ENCODE measurements at regions not wholly inside any gene's neighbourhood (a gene's known extent, or its start where the extent isn't known, plus 50 kb on each side); places are given as distances from the start of the nearest gene placed in this dataset.

GRCh38 chr11:107217444-107217843 lies 199.2 kb upstream of the GUCY1A2 start:
- TF ChIP-seq, protein P1, sequence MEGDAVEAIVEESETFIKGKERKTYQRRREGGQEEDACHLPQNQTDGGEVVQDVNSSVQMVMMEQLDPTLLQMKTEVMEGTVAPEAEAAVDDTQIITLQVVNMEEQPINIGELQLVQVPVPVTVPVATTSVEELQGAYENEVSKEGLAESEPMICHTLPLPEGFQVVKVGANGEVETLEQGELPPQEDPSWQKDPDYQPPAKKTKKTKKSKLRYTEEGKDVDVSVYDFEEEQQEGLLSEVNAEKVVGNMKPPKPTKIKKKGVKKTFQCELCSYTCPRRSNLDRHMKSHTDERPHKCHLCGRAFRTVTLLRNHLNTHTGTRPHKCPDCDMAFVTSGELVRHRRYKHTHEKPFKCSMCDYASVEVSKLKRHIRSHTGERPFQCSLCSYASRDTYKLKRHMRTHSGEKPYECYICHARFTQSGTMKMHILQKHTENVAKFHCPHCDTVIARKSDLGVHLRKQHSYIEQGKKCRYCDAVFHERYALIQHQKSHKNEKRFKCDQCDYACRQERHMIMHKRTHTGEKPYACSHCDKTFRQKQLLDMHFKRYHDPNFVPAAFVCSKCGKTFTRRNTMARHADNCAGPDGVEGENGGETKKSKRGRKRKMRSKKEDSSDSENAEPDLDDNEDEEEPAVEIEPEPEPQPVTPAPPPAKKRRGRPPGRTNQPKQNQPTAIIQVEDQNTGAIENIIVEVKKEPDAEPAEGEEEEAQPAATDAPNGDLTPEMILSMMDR (IDR thresholded peaks at IDR 0.05; ENCODE audit: low read depth, low read length): no peak
- H3K27me3 ChIP-seq: no peaks in the 10 kb centered on the region
- no peaks in the 10 kb centered on the region for H3K4me1 ChIP-seq
- no peaks in the 10 kb centered on the region for H3K36me3 ChIP-seq
- H3K4me3 ChIP-seq (ENCODE audit: low read depth, low read length): no peak overlapping the region
- no peaks in the 10 kb centered on the region for H3K9me3 ChIP-seq
- DNase-seq: no peak

- Histone ChIP-seq H3K36me3 (no peaks in the 10 kb centered on the region), H3K4me3 (ENCODE audit: low read depth, low read length) (no peak overlapping the region), H3K27me3 (no peaks in the 10 kb centered on the region), H3K9me3 (no peaks in the 10 kb centered on the region), H3K4me1 (no peaks in the 10 kb centered on the region)
- TF ChIP-seq, protein P1 (IDR thresholded peaks at IDR 0.05; ENCODE audit: low read depth, low read length): no peak
- no peak for DNase-seq
These were observed 196.7 kb upstream of the GUCY1A2 start for GRCh38 chr11:107215010-107215409.

DNA sequence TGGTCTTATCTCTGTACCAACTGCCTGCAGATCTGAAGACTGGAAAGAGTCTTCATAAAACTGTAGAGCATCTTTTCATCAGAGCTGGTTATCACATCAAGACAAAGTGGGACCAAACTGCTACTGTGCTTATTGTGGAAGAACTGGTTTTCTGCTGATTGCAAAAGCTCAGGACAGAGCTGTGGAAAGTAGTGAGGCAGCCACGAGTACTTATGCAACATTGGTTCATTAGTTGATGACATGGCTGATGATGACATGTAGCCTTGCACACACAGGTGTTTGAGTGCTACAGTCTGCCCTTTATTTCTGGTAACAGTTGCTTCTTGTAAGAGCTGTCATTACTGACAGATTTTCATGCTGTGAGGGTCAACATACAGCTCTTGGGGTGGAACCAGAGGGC lies 185.4 kb upstream of the GUCY1A2 start:
- DNase-seq: no peak
- H3K27me3 ChIP-seq: no peaks in the 10 kb centered on the region
- no peaks in the 10 kb centered on the region for H3K4me1 ChIP-seq
- TF ChIP-seq, protein P1 (IDR thresholded peaks at IDR 0.05; ENCODE audit: low read depth, low read length): no peak
- no peak overlapping the region for H3K4me3 ChIP-seq (ENCODE audit: low read depth, low read length)
- no peaks in the 10 kb centered on the region for H3K9me3 ChIP-seq
- no peaks in the 10 kb centered on the region for H3K36me3 ChIP-seq

DNA sequence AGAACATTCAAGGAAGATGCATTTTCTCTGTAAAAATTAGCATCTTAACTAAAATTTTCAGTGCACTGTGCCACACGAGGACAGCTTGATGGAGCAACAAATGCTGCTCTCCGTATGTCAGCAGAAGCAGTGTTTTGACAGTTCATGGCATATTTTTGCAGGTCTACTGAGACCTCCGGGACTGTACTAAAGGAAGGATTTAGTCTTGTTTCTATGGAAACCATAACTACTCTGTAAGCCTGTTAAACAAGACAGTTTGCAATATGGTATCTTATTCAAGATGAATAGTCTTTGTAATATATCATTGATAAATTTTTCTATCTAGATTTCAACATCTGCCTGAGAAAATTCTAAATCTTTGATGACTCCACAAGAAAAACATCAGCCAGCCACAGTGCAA lies 184.0 kb upstream of the GUCY1A2 start:
- Histone ChIP-seq H3K9me3 (no peaks in the 10 kb centered on the region), H3K4me3 (ENCODE audit: low read depth, low read length) (no peak overlapping the region), H3K27me3 (no peaks in the 10 kb centered on the region), H3K36me3 (no peaks in the 10 kb centered on the region), H3K4me1 (no peaks in the 10 kb centered on the region)
- TF ChIP-seq, protein P1 (IDR thresholded peaks at IDR 0.05; ENCODE audit: low read depth, low read length): no peak
- no peak for DNase-seq

GRCh38 chr11:107198490-107199007 lies 180.3 kb upstream of the GUCY1A2 start:
- no peaks in the 10 kb centered on the region for H3K9me3 ChIP-seq
- no peak for DNase-seq
- H3K4me3 ChIP-seq (ENCODE audit: low read depth, low read length): no peak overlapping the region
- TF ChIP-seq, protein P1 (IDR thresholded peaks at IDR 0.05; ENCODE audit: low read depth, low read length): no peak
- H3K4me1 ChIP-seq: no peaks in the 10 kb centered on the region
- no peaks in the 10 kb centered on the region for H3K36me3 ChIP-seq
- H3K27me3 ChIP-seq: no peaks in the 10 kb centered on the region

DNA sequence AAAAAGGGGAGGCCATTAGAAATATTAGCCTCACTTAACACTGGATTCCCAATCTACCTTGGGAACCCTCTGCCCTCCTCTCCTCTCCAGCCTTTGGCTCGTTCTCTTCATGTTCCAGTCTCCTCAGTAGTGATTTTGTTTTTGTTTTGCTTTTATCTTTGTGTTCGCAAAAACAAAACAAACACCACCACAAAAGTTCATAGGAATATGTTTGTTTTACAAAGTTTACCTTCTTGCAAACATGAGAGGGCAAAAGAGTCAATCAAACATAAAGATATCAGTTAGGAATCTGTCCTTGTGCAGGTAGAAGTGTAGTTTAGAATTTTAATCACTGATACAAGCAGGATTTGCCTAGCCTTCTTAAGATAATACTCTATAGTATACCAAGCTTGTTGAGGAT lies 179.7 kb upstream of the GUCY1A2 start:
- H3K27me3 ChIP-seq: no peaks in the 10 kb centered on the region
- TF ChIP-seq, protein P1 (IDR thresholded peaks at IDR 0.05; ENCODE audit: low read depth, low read length): no peak
- no peak for DNase-seq
- no peaks in the 10 kb centered on the region for H3K4me1 ChIP-seq
- H3K36me3 ChIP-seq: no peaks in the 10 kb centered on the region
- H3K9me3 ChIP-seq: no peaks in the 10 kb centered on the region
- no peak overlapping the region for H3K4me3 ChIP-seq (ENCODE audit: low read depth, low read length)
